H1 (cell line): ENCODE measurements at regions not wholly inside any gene's neighbourhood (a gene's known extent, or its start where the extent isn't known, plus 50 kb on each side); places are given as distances from the start of the nearest gene placed in this dataset.

Experiments
- CTCF ChIA-PET: fragments of 300-600 bp; sonication (Branson Sonifier 250); formaldehyde crosslinking; loops from one replicate; lab custom pipeline; 2021; ENCODE audit not compliant: partially characterized antibody; lab: Charles Lee
- POLR2A ChIA-PET: fragments of 300-600 bp; sonication (Branson Sonifier 250); formaldehyde crosslinking; loops from one replicate; lab custom pipeline; 2021; ENCODE audit warnings: inconsistent platforms; ENCODE audit not compliant: partially characterized antibody; lab: Charles Lee
- DNase-seq, 2 experiments: peaks; one replicate each; pipeline versions ENCODE4 v3.0.0 to v3.0.0-alpha.2; 2010 to 2022; ENCODE audit warnings: low spot score in 2 of 2, low read depth in 1 of 2, mixed read lengths in 1 of 2
- FAIRE-seq: peaks from 2 replicates; lab custom pipeline; 2011; peaks lifted over from hg19 to GRCh38; lab: Jason Lieb, UNC
- H2AFZ ChIP-seq: 2 replicates; pipeline ENCODE4 v1.8.1; 2012; ENCODE audit warnings: low read length, inconsistent platforms
- H2AK5ac ChIP-seq: 2 replicates; pipeline ENCODE4 v1.6.1; 2013; ENCODE audit warnings: low read depth, low read length
- H2BK120ac ChIP-seq: replicated peaks from 2 replicates; pipeline ENCODE3; 2013; ENCODE audit warnings: low read depth, low read length, inconsistent platforms
- H2BK12ac ChIP-seq: 2 replicates; pipeline ENCODE4 v1.6.1; 2013; ENCODE audit warnings: low read depth, low read length
- H2BK15ac ChIP-seq: 2 replicates; pipeline ENCODE4 v1.6.1; 2013; ENCODE audit warnings: low read length
- H2BK20ac ChIP-seq: 2 replicates; pipeline ENCODE4 v1.6.1; 2013; ENCODE audit warnings: low read length
- H2BK5ac ChIP-seq: 2 replicates; pipeline ENCODE4 v1.6.1; 2013; ENCODE audit warnings: low read depth, low read length
- H3K14ac ChIP-seq: 2 replicates; pipeline ENCODE4 v1.6.1; 2013; ENCODE audit warnings: inconsistent platforms; ENCODE audit not compliant: insufficient read length
- H3K18ac ChIP-seq: 2 replicates; pipeline ENCODE4 v1.6.1; 2013; ENCODE audit warnings: low read length; ENCODE audit errors: extremely low read depth
- H3K23ac ChIP-seq: 2 replicates; pipeline ENCODE4 v1.6.1; 2013; ENCODE audit warnings: inconsistent platforms; ENCODE audit not compliant: insufficient read length
- H3K23me2 ChIP-seq: 2 replicates; pipeline ENCODE4 v1.6.1; 2013; ENCODE audit warnings: low read depth, low read length
- H3K27ac ChIP-seq: 2 replicates; pipeline ENCODE4 v1.6.1; 2011; ENCODE audit warnings: low read depth, low read length, inconsistent platforms
- H3K27me3 ChIP-seq, 4 experiments: replicated peaks in 1 of 4; 1 replicate in 1 of 4; 2 replicates in 3 of 4; pipeline versions ENCODE4 v1.6.1 to v1.8.1; 2011 to 2013; ENCODE audit warnings: low read length in 3 of 4, mild to moderate bottlenecking in 3 of 4, inconsistent platforms in 2 of 4, mixed read lengths in 2 of 4, moderate library complexity in 1 of 4; ENCODE audit not compliant: control insufficient read depth in 3 of 4, insufficient read depth in 3 of 4; ENCODE audit errors: extremely low read depth in 1 of 4
- H3K36me3 ChIP-seq, 4 experiments: 2 replicates each; pipeline versions ENCODE4 v1.6.1 to v1.8.1; 2011 to 2013; ENCODE audit warnings: mild to moderate bottlenecking in 4 of 4, low read length in 3 of 4, moderate library complexity in 2 of 4, control low read depth in 1 of 4, inconsistent platforms in 1 of 4; ENCODE audit not compliant: insufficient read depth in 4 of 4, control insufficient read depth in 2 of 4
- H3K4ac ChIP-seq: replicated peaks from 2 replicates; pipeline ENCODE3; 2013; ENCODE audit warnings: low read length, low read depth, mixed read lengths, inconsistent platforms; ENCODE audit not compliant: insufficient read length
- H3K4me1 ChIP-seq, 4 experiments: replicated peaks in 1 of 4; 1 replicate in 1 of 4; 2 replicates in 3 of 4; pipeline versions ENCODE4 v1.6.1 to v1.8.1; 2011 to 2013; ENCODE audit warnings: low read length in 3 of 4, inconsistent platforms in 2 of 4, mixed read lengths in 1 of 4; ENCODE audit not compliant: insufficient read depth in 4 of 4, control insufficient read depth in 3 of 4
- H3K4me2 ChIP-seq, 2 experiments: 2 replicates each; pipeline versions ENCODE4 v1.6.1 to v1.8.1; 2011 to 2013; ENCODE audit warnings: low read depth in 2 of 2, low read length in 2 of 2, control low read depth in 1 of 2, inconsistent platforms in 1 of 2, mild to moderate bottlenecking in 1 of 2; ENCODE audit not compliant: insufficient read depth in 1 of 2
- H3K4me3 ChIP-seq, 4 experiments: fragments of 200-600, 300-600 bp in 1 of 4; sonication (generic), shearing (Covaris generic), sonication (Bioruptor Twin) in 1 of 4; 2 replicates each; pipeline versions ENCODE4 v1.5.1 to v1.8.1; 2011 to 2016; ENCODE audit warnings: low read length in 4 of 4, low read depth in 3 of 4, control low read depth in 2 of 4, inconsistent platforms in 2 of 4, mild to moderate bottlenecking in 2 of 4, mixed read lengths in 1 of 4, moderate library complexity in 1 of 4; ENCODE audit not compliant: insufficient read depth in 2 of 4; ENCODE audit errors: extremely low read depth in 1 of 4
- H3K56ac ChIP-seq: replicated peaks from 2 replicates; pipeline ENCODE3; 2013; ENCODE audit warnings: low read depth, mild to moderate bottlenecking, mixed read lengths, low read length, inconsistent platforms; ENCODE audit not compliant: insufficient read length
- H3K79me1 ChIP-seq: 2 replicates; pipeline ENCODE4 v1.6.1; 2013; ENCODE audit warnings: low read depth, low read length, control low read depth
- H3K79me2 ChIP-seq, 2 experiments: 2 replicates each; pipeline versions ENCODE4 v1.6.1 to v1.8.1; 2012 to 2013; ENCODE audit warnings: low read length in 2 of 2, mild to moderate bottlenecking in 2 of 2, inconsistent platforms in 1 of 2; ENCODE audit not compliant: insufficient read depth in 2 of 2, control insufficient read depth in 1 of 2
- H3K9ac ChIP-seq, 4 experiments: replicated peaks in 1 of 4; 1 replicate in 1 of 4; 2 replicates in 3 of 4; pipeline versions ENCODE4 v1.6.1 to v1.8.1; 2011 to 2013; ENCODE audit warnings: low read depth in 3 of 4, low read length in 3 of 4, control low read depth in 2 of 4, mild to moderate bottlenecking in 2 of 4, moderate library complexity in 2 of 4, inconsistent platforms in 1 of 4; ENCODE audit errors: extremely low read depth in 1 of 4
- H3K9me3 ChIP-seq, 2 experiments: 2 replicates each; pipeline versions ENCODE4 v1.6.1 to v1.8.1; 2012 to 2013; ENCODE audit warnings: mild to moderate bottlenecking in 2 of 2, moderate library complexity in 2 of 2, control low read depth in 1 of 2, inconsistent platforms in 1 of 2, low read depth in 1 of 2, low read length in 1 of 2, mixed read lengths in 1 of 2; ENCODE audit not compliant: insufficient read depth in 2 of 2
- H4K20me1 ChIP-seq, 2 experiments: replicated peaks in 1 of 2; 2 replicates each; pipeline versions ENCODE3 to v1.8.1; 2011 to 2013; ENCODE audit warnings: inconsistent platforms in 2 of 2, low read length in 2 of 2, mild to moderate bottlenecking in 1 of 2; ENCODE audit not compliant: insufficient read depth in 2 of 2, control insufficient read depth in 1 of 2
- H4K5ac ChIP-seq: 2 replicates; pipeline ENCODE4 v1.6.1; 2013; ENCODE audit warnings: low read length, low read depth, mixed read lengths, inconsistent platforms; ENCODE audit not compliant: insufficient read length
- H4K8ac ChIP-seq: 2 replicates; pipeline ENCODE4 v1.8.0; 2013; ENCODE audit warnings: mild to moderate bottlenecking, moderate library complexity, low read length, inconsistent platforms; ENCODE audit not compliant: insufficient read depth; ENCODE audit errors: extremely low read depth
- H4K91ac ChIP-seq: replicated peaks from 2 replicates; pipeline ENCODE3; 2013; ENCODE audit warnings: low read length, mixed read lengths, inconsistent platforms; ENCODE audit not compliant: insufficient read length
- MAX ChIP-seq: IDR thresholded peaks from 2 replicates; pipeline ENCODE4 v1.6.1; 2012; ENCODE audit warnings: inconsistent platforms
- WGBS, 2 experiments: shearing (Covaris generic) in 1 of 2; methylation state at CpG; one replicate each; pipeline versions ENCODE4 v1.1.6 to v1.1.7; 2013 to 2015; ENCODE audit warnings: low lambda C conversion rate in 2 of 2, mixed read lengths in 2 of 2, inconsistent platforms in 1 of 2, low coverage in 1 of 2, missing lambda C conversion rate in 1 of 2; ENCODE audit not compliant: insufficient replicate concordance in 2 of 2, insufficient coverage in 1 of 2, insufficient read length in 1 of 2; ENCODE audit errors: extremely low coverage in 1 of 2, missing lambda C conversion rate in 1 of 2; 5-methylcytosine and 5-hydroxymethylcytosine counted together

- H3K23ac ChIP-seq = no peak overlapping the region
- H3K4me2 ChIP-seq = no peak overlapping the region
- TF ChIP-seq MAX = no peak
- H3K79me1 ChIP-seq = no peaks in the 10 kb centered on the region
- H3K56ac ChIP-seq = no peak overlapping the region
- FAIRE-seq = no peak
- no peak overlapping the region for H2AK5ac ChIP-seq
- WGBS, 2 experiments = 95% methylated on average over 4 of the region's 4 CpGs; no CpG with 5 or more reads in 1 of the 2 experiments
- H2BK120ac ChIP-seq = no peak overlapping the region
- H3K27ac ChIP-seq = no peak overlapping the region
- no peak overlapping the region for H3K4ac ChIP-seq
- CTCF ChIA-PET = interaction anchor here (2.1 kb wide), 1 partner anchor 11 kb away, joined by 9 read pairs; no protein-coding TSS in a partner anchor
- H3K9ac ChIP-seq = no peak overlapping the region
- no peaks in the 10 kb centered on the region for H3K79me2 ChIP-seq
- no peaks in the 10 kb centered on the region for H4K20me1 ChIP-seq
- POLR2A ChIA-PET = interaction anchor here (1.4 kb wide), 1 partner anchor 10 kb away, joined by 3 read pairs; no protein-coding TSS in a partner anchor
- H3K36me3 ChIP-seq = no peaks in the 10 kb centered on the region
- no peaks in the 10 kb centered on the region for H3K23me2 ChIP-seq
- no peak overlapping the region for H3K14ac ChIP-seq
- H2BK20ac ChIP-seq = no peak overlapping the region
- H2BK5ac ChIP-seq = no peak overlapping the region
- no peak overlapping the region for H3K4me3 ChIP-seq
- no peak overlapping the region for H4K91ac ChIP-seq
- H3K18ac ChIP-seq = no peak overlapping the region
- H4K5ac ChIP-seq = no peak overlapping the region
- no peak overlapping the region for H4K8ac ChIP-seq
- H3K27me3 ChIP-seq = peaks cover 0 to 4% (median 2%) of the 10 kb centered on the region in 4 experiments; a peak in 4 of 7 replicates
- H3K4me1 ChIP-seq = no peaks in the 10 kb centered on the region
- no peaks in the 10 kb centered on the region for H3K9me3 ChIP-seq
- H2BK15ac ChIP-seq = no peak overlapping the region
- no peak for DNase-seq
- H2BK12ac ChIP-seq = no peak overlapping the region
- H2AFZ ChIP-seq = peak overlapping the region; percentile 65
These were observed 54.4 kb upstream of the SYT6 start for GRCh38 chr1:114208106-114208505.
